PFSK-1 (cell line): ENCODE measurements at regions not wholly inside any gene's neighbourhood (a gene's known extent, or its start where the extent isn't known, plus 50 kb on each side); places are given as distances from the start of the nearest gene placed in this dataset.

ENCODE experiments used
- FOXP2 ChIP-seq: optimal IDR thresholded peaks from 2 replicates; pipeline ENCODE3; 2011; ENCODE audit warnings: borderline replicate concordance, control low read depth, inconsistent platforms; ENCODE audit not compliant: insufficient read depth; ENCODE audit errors: extremely low read length, extremely low read depth
- POLR2AphosphoS5 ChIP-seq: IDR thresholded peaks from 2 replicates; pipeline ENCODE4 v1.6.1; 2012; ENCODE audit warnings: low read depth, mild to moderate bottlenecking, control low read depth, low read length, moderate library complexity
- REST ChIP-seq, 2 experiments: IDR thresholded peaks; 2 replicates each; pipeline versions ENCODE4 v1.6.1 to v1.8.0; 2011 to 2012; ENCODE audit warnings: low read depth in 2 of 2, low read length in 2 of 2, control low read depth in 1 of 2, inconsistent platforms in 1 of 2, mild to moderate bottlenecking in 1 of 2, moderate library complexity in 1 of 2; ENCODE audit not compliant: insufficient read depth in 1 of 2
- SIN3A ChIP-seq: IDR thresholded peaks from 2 replicates; pipeline ENCODE4 v1.6.1; 2012; ENCODE audit warnings: mild to moderate bottlenecking, low read length, moderate library complexity, borderline replicate concordance; ENCODE audit not compliant: insufficient read depth
- TAF1 ChIP-seq: IDR thresholded peaks from 2 replicates; pipeline ENCODE4 v1.6.1; 2012; ENCODE audit warnings: low read length, control low read depth, borderline replicate concordance; ENCODE audit not compliant: insufficient read depth

- TF ChIP-seq FOXP2 (no peak), REST (IDR thresholded peaks at IDR 0.05; ENCODE audit: insufficient read depth in 1 of 2, low read depth in 2 of 2, low read length in 2 of 2) (no peak), TAF1 (no peak), POLR2AphosphoS5 (no peak), SIN3A (no peak)
Observed at GRCh38 chr18:2256577-2256976, 314.7 kb downstream of the METTL4 start.

- TF ChIP-seq FOXP2 (no peak), POLR2AphosphoS5 (no peak), REST (IDR thresholded peaks at IDR 0.05; ENCODE audit: insufficient read depth in 1 of 2, low read depth in 2 of 2, low read length in 2 of 2) (no peak), SIN3A (no peak), TAF1 (no peak)
Observed at GRCh38 chr18:2258954-2259353, 312.4 kb downstream of the METTL4 start.

- no peak for TF ChIP-seq POLR2AphosphoS5
- no peak for TF ChIP-seq REST (IDR thresholded peaks at IDR 0.05; ENCODE audit: insufficient read depth in 1 of 2, low read depth in 2 of 2, low read length in 2 of 2)
- no peak for TF ChIP-seq TAF1
- no peak for TF ChIP-seq FOXP2
- no peak for TF ChIP-seq SIN3A
Observed at GRCh38 chr18:2263303-2263890, 307.9 kb downstream of the METTL4 start.

DNA sequence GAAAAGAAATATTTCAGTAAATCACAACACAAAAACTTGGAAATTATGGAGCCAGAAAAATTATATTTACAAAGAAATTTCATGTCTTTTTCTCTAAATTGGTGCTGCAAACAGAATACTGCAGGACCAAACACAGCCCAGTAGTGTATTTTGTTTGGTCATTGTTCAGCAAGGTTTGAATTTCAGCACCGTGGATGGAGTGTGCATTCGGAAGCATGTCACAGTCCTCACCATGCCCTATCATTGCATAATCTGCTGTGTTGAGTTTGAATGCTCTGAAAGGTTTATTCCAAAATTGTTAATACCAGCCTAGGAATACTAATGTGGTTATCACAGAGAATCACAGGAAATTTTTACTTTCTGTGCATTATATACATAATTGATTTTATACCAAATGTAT lies 296.7 kb downstream of the METTL4 start:
- TF ChIP-seq FOXP2 (no peak), REST (IDR thresholded peaks at IDR 0.05; ENCODE audit: insufficient read depth in 1 of 2, low read depth in 2 of 2, low read length in 2 of 2) (peak in 1 of 2 experiments; percentile 74; a peak in 2 of 4 replicates)

DNA sequence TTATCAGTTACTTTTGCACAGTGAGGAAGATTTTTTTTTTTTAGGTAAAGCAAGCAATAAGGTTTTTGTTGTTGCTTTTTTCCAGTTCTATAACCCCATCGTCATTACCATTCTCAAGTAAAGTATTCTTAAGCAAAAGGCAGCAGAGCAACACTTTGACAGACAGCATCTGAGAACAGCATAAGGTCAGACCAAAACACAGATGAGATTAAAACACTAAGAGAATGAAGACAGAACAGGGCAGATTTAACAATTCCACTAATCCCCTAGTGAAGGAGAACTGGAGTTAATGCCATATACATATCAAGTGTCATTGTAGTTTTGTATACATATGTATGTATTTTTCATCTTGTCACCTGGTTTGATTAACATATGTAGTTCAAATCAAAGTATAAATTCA lies 290.2 kb downstream of the METTL4 start:
- no peak for TF ChIP-seq REST (IDR thresholded peaks at IDR 0.05; ENCODE audit: insufficient read depth in 1 of 2, low read depth in 2 of 2, low read length in 2 of 2)
- TF ChIP-seq FOXP2, result no peak
- no peak for TF ChIP-seq TAF1
